Neutrophil (primary cell): ENCODE measurements at regions not wholly inside any gene's neighbourhood (a gene's known extent, or its start where the extent isn't known, plus 50 kb on each side); places are given as distances from the start of the nearest gene placed in this dataset.

ENCODE experiments used
- H3K27ac ChIP-seq: fragments of 200-600 bp; sonication (generic); 2 replicates; pipeline ENCODE4 v1.5.1; 2016; ENCODE audit warnings: mild to moderate bottlenecking, moderate library complexity
- H3K27me3 ChIP-seq: fragments of 200-600 bp; sonication (generic); 2 replicates; pipeline ENCODE4 v1.6.0; 2016; ENCODE audit warnings: mild to moderate bottlenecking
- H3K36me3 ChIP-seq: fragments of 200-600 bp; sonication (generic); 2 replicates; pipeline ENCODE4 v1.5.1; 2017
- H3K4me1 ChIP-seq, 2 experiments: fragments of 200-600 bp in 1 of 2; sonication (generic) in 1 of 2; 1 replicate in 1 of 2; 2 replicates in 1 of 2; pipeline versions ENCODE4 v1.5.1 to v1.6.1; 2013 to 2016; ENCODE audit warnings: low read depth in 1 of 2, low read length in 1 of 2, mild to moderate bottlenecking in 1 of 2, moderate library complexity in 1 of 2; ENCODE audit not compliant: control insufficient read depth in 1 of 2, insufficient read depth in 1 of 2
- H3K4me3 ChIP-seq, 2 experiments: fragments of 200-600 bp in 1 of 2; sonication (generic) in 1 of 2; 1 replicate in 1 of 2; 2 replicates in 1 of 2; pipeline ENCODE4 v1.5.1; 2013 to 2016; ENCODE audit warnings: low read depth in 1 of 2, low read length in 1 of 2, mild to moderate bottlenecking in 1 of 2, moderate library complexity in 1 of 2
- H3K9me3 ChIP-seq: fragments of 200-600 bp; sonication (generic); 2 replicates; pipeline ENCODE4 v1.5.1; 2016
- CTCF ChIP-seq: fragments of 200-600 bp; sonication (generic); IDR thresholded peaks from 2 replicates; pipeline ENCODE4 v1.5.1; 2016; ENCODE audit warnings: antibody characterized with exemption

- H3K27ac ChIP-seq, result no peak overlapping the region
- H3K27me3 ChIP-seq, result peaks cover 59% of the 10 kb centered on the region
- H3K4me3 ChIP-seq, result no peak overlapping the region
- H3K36me3 ChIP-seq, result no peaks in the 10 kb centered on the region
- H3K9me3 ChIP-seq, result no peaks in the 10 kb centered on the region
- peaks cover 11 to 13% of the 10 kb centered on the region in 2 experiments for H3K4me1 ChIP-seq
- TF ChIP-seq CTCF, result no peak
Observed at GRCh38 chr14:61107869-61108493, 126.9 kb downstream of the SLC38A6 start.

- Histone ChIP-seq H3K27ac (no peak overlapping the region), H3K4me1 (peaks cover 20 to 21% of the 10 kb centered on the region in 2 experiments), H3K36me3 (no peaks in the 10 kb centered on the region), H3K9me3 (no peaks in the 10 kb centered on the region), H3K27me3 (peaks cover 51% of the 10 kb centered on the region), H3K4me3 (no peak overlapping the region)
- no peak for TF ChIP-seq CTCF
Observed at GRCh38 chr14:61106959-61107641, 126.1 kb downstream of the SLC38A6 start.

- Histone ChIP-seq H3K27me3 (peaks cover 44% of the 10 kb centered on the region), H3K27ac (no peak overlapping the region), H3K9me3 (no peaks in the 10 kb centered on the region), H3K4me1 (peaks cover 27 to 28% of the 10 kb centered on the region in 2 experiments), H3K36me3 (no peaks in the 10 kb centered on the region), H3K4me3 (no peak overlapping the region)
- no peak for TF ChIP-seq CTCF
Observed at GRCh38 chr14:61106271-61106958, 125.4 kb downstream of the SLC38A6 start.

GRCh38 chr14:61104358-61104757 is 123.3 kb downstream of the SLC38A6 start:
- TF ChIP-seq CTCF, result no peak
- H3K4me1 ChIP-seq, result peaks cover 41 to 43% of the 10 kb centered on the region in 2 experiments
- no peak overlapping the region for H3K27ac ChIP-seq
- no peak overlapping the region for H3K4me3 ChIP-seq
- no peaks in the 10 kb centered on the region for H3K36me3 ChIP-seq
- peaks cover 26% of the 10 kb centered on the region for H3K27me3 ChIP-seq
- H3K9me3 ChIP-seq, result no peaks in the 10 kb centered on the region

GRCh38 chr14:61103541-61104339 is 122.7 kb downstream of the SLC38A6 start:
- no peak overlapping the region for H3K27ac ChIP-seq
- peaks cover 41 to 43% of the 10 kb centered on the region in 2 experiments for H3K4me1 ChIP-seq
- H3K4me3 ChIP-seq, result no peak overlapping the region

More at GRCh38 chr14:61103541-61104339, 122.7 kb downstream of the SLC38A6 start:
- Histone ChIP-seq H3K27me3 (peaks cover 26% of the 10 kb centered on the region), H3K9me3 (no peaks in the 10 kb centered on the region), H3K36me3 (no peaks in the 10 kb centered on the region)
- TF ChIP-seq CTCF, result no peak
